HTR-8/SVneo (cell line): ENCODE measurements at regions not wholly inside any gene's neighbourhood (a gene's known extent, or its start where the extent isn't known, plus 50 kb on each side); places are given as distances from the start of the nearest gene placed in this dataset.
"Not testable (repeated sequence)": the region's sequence is repeated elsewhere in the genome, so short reads cannot be mapped to it uniquely, and the experiment has no call there.

Experiments
- DNase-seq: peaks from one replicate; pipeline ENCODE4 v3.0.0; 2011; ENCODE audit warnings: low spot score, mixed read lengths; ENCODE audit not compliant: insufficient read length
- FAIRE-seq: peaks from 2 replicates; lab custom pipeline; 2011; peaks lifted over from hg19 to GRCh38; lab: Jason Lieb, UNC

- FAIRE-seq (no peak), DNase-seq (no peak)
Measured at GRCh38 chr13:21309542-21310172, 133.2 kb downstream of the MRPL57 start.

- DNase-seq: no peak
- no peak for FAIRE-seq
Measured at GRCh38 chr13:21310220-21310619, 133.8 kb downstream of the MRPL57 start.

- FAIRE-seq, DNase-seq: not testable (repeated sequence)
Measured at GRCh38 chr13:21314976-21315375, 138.5 kb downstream of the MRPL57 start.

- DNase-seq (no peak), FAIRE-seq (no peak)
Measured at GRCh38 chr13:21316376-21316775, 139.9 kb downstream of the MRPL57 start.

DNA sequence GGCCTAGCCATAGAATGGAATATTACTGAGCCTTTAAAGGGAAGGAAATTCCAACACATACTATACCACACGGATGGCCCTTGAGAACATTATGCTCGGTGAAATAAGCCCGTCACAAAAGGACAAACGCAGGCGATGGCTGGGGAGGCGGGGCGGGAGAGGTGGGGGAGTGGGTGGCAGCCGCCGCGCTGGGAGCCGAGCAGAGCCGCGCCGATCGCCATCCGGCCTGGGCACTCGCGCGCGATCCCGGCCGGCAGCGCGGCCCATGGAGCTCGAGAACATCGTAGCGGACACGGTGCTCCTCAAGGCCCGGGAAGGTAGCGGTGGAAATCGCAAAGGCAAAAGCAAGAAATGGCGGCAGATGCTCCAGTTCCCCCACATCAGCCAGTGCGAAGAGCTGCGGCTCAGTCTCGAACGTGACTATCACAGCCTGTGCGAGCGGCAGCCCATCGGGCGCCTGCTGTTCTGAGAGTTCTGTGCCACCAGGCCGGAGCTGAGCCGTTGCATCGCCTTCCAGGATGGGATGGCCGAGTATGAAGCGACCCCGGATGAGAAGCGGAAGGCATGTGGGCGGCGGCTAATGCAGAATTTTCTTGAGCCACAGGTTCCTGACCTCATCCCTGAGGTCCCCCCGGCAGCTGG, 140.1 kb downstream of the ZDHHC20 start:
- DNase-seq (no peak), FAIRE-seq (no peak)

GRCh38 chr13:21319869-21320641, 139.0 kb downstream of the ZDHHC20 start:
- no peak for FAIRE-seq
- DNase-seq: no peak

DNA sequence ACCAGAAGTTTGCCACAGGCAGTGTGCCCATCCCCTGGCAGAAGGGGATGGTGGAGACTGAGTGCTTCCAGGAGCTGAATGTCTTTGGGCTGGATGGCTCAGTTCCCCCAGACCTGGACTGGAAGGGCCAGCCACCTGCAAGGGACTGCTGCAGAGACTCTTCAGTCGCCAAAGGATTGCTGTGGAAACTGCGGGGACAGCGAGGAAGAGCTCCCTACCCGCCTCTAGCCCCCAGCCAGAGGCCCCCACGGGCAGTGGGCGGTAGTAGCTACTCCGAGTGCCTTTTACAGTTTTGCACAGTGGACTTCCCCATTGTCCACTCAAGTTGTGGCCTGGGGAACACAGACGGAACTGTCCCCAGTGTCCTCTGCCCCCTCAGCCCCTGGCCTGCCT, 138.5 kb downstream of the ZDHHC20 start:
- FAIRE-seq: no peak
- no peak for DNase-seq

- no peak for FAIRE-seq
- no peak for DNase-seq
Measured at GRCh38 chr13:21321269-21321668, 137.8 kb downstream of the ZDHHC20 start.

GRCh38 chr13:21322327-21322965, 136.7 kb downstream of the ZDHHC20 start:
- FAIRE-seq (no peak), DNase-seq (no peak)
